Ureter (tissue), 1 donor: ENCODE measurements at regions not wholly inside any gene's neighbourhood (a gene's known extent, or its start where the extent isn't known, plus 50 kb on each side); places are given as distances from the start of the nearest gene placed in this dataset.

ENCODE experiments used
- DNase-seq: peaks from one replicate; pipeline ENCODE4 v3.0.0-alpha.2; 2020; ENCODE audit warnings: low spot score
- donor health status: DM: yes; HTN: yes; CAD: no.

- no peak for DNase-seq
Measured at GRCh38 chr6:14783594-14783993, 462.3 kb upstream of the JARID2 start.

GRCh38 chr6:14784596-14785492, 461.0 kb upstream of the JARID2 start:
- no peak for DNase-seq

- DNase-seq: no peak
Measured at GRCh38 chr6:14785493-14785790, 460.4 kb upstream of the JARID2 start.

- DNase-seq: no peak
Measured at GRCh38 chr6:14786008-14786407, 459.9 kb upstream of the JARID2 start.

- DNase-seq: no peak
Measured at GRCh38 chr6:14786455-14786854, 459.4 kb upstream of the JARID2 start.

- no peak for DNase-seq
Measured at GRCh38 chr6:14787250-14787649, 458.6 kb upstream of the JARID2 start.

- no peak for DNase-seq
Measured at GRCh38 chr6:14787677-14788076, 458.2 kb upstream of the JARID2 start.

- no peak for DNase-seq
Measured at GRCh38 chr6:14789996-14790395, 455.9 kb upstream of the JARID2 start.

- no peak for DNase-seq
Measured at GRCh38 chr6:14790976-14791375, 454.9 kb upstream of the JARID2 start.

GRCh38 chr6:14791526-14791925, 454.3 kb upstream of the JARID2 start:
- no peak for DNase-seq

- no peak for DNase-seq
Measured at GRCh38 chr6:14792118-14792955, 453.5 kb upstream of the JARID2 start.

- DNase-seq: no peak
Measured at GRCh38 chr6:14795451-14795850, 450.4 kb upstream of the JARID2 start.

GRCh38 chr6:14796974-14797762, 448.7 kb upstream of the JARID2 start:
- DNase-seq: no peak

GRCh38 chr6:14797875-14798593, 447.8 kb upstream of the JARID2 start:
- DNase-seq: no peak

GRCh38 chr6:14798594-14798982, 447.3 kb upstream of the JARID2 start:
- no peak for DNase-seq

GRCh38 chr6:14798996-14799588, 446.8 kb upstream of the JARID2 start:
- DNase-seq: no peak

- DNase-seq: no peak
Measured at GRCh38 chr6:14799928-14800327, 445.9 kb upstream of the JARID2 start.

- DNase-seq: no peak
Measured at GRCh38 chr6:14802514-14803160, 443.2 kb upstream of the JARID2 start.

GRCh38 chr6:14804001-14804784, 441.7 kb upstream of the JARID2 start:
- no peak for DNase-seq

GRCh38 chr6:14804785-14805210, 441.1 kb upstream of the JARID2 start:
- DNase-seq: peak; percentile 76
